Epidermal melanocyte (primary cell): ENCODE measurements at regions not wholly inside any gene's neighbourhood (a gene's known extent, or its start where the extent isn't known, plus 50 kb on each side); places are given as distances from the start of the nearest gene placed in this dataset.
"Not testable (repeated sequence)": the region's sequence is repeated elsewhere in the genome, so short reads cannot be mapped to it uniquely, and the experiment has no call there.

Source experiments
- DNase-seq: peaks from one replicate; pipeline ENCODE4 v3.0.0; 2011; ENCODE audit warnings: low spot score; ENCODE audit not compliant: insufficient read length

DNA sequence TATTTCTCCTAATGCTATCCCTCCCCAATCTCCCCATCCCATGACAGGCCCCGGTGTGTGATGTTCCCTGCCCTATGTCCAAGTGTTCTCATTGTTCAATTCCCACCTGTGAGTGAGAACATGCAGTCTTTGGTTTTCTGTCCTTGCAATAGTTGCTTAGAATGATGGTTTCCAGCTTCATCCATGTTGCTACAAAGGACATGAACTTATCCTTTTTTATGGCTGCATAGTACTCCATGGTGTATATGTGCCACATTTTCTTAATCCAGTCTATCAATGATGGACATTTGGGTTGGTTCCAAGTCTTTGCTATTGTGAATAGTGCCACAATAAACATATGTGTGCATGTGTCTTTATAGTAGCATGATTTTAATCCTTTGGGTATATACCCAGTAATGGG, 51.3 kb upstream of the RIOK2 start:
- not testable (repeated sequence) for DNase-seq

DNA sequence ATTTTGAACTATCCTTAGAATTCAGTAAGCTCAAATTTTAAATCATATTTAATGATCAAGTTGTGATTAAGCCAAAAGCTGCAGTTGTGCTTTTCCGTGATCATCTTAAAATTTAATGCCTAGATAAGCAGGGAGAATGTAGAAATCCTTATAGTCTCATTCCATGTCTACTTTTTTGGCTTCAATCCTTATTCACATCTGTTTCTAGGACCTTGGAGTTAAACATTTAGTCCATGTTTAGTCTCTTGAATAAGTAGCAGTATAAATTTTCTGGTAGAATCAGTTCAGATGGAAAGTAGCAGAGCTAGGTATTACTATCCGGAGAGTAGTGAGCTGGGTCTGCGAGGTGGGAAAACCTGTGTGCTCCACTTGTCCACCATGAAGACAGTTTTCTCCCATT, 59.3 kb upstream of the RIOK2 start:
- DNase-seq: no peak

GRCh38 chr5:97243353-97243752, 60.3 kb upstream of the RIOK2 start:
- no peak for DNase-seq

DNA sequence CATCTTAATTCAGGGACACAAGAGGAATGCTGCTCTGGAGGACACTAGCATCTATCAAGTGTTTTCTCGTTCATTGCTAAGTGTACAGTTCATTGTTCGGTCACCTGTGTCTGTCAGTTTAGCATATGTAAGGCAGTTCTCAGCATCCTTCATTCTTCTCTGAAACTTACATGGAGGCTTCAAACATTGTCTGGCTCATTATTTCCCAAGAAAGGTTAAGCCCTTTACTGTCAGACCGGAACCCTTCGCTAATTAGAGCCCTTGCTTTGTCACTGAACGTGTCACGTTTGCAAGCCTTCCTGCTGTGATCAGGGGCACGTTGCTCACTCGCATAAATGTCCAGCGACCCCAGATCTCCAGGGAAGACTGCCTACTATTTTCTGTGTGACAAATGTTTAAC, 62.3 kb upstream of the RIOK2 start:
- no peak for DNase-seq

- DNase-seq: no peak
These were observed 67.1 kb upstream of the RIOK2 start for GRCh38 chr5:97250113-97250512.

DNA sequence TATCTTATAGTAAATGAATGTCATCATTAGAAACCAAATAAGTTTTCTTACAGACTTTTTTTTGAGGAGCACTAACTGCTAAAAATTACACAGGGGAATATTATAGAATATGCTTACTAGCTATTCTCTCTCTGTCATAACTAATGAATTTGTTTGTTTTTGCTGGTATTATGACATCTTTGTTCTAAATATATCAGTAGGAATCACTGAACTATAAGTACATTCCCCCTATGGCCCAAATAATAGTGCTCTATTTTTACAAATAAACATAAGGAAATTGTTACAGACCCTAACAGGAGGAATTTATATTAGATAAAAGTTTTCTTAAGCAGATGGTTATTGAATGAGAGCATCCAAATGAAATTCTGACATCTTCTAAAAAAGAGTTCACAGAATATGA, 83.0 kb upstream of the RIOK2 start:
- no peak for DNase-seq

DNA sequence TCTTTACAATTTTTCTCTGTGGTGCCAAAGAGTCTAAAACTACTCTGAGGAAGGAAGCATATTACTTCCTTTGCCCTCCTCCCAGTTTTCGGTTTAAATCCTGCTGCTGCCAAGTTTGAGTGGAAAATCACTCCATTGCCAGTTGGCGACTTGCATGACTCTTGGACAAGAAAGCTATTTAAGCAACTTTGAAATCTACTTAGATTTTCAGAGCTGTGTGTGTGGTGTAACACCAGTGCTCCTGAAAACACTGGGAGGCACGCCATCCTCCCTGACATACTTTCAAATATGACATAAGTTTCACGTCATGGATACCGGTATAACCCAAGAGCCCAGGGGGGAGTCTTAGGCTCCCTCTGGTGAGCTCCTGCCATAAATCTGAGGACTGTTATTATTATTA, 83.5 kb upstream of the RIOK2 start:
- DNase-seq: no peak

DNA sequence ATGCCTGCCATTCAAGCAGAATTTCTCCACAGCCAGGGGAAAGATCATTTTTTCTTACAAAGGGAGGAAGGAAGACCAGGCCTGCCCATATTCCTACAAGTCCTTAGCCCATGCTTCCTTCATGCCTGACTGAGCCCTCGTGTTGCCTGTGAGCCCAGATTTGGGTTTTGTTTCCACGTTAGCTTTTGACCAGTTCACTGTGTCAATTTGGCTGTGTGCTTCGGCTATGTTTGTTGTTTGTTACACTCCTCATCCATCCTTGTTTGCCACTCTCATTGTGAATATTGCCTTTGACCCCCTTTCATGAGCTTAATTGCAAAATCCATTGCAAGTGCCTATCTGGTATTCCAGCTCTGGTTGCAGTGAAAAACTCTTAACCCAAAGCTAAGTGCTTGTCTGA, 84.7 kb upstream of the RIOK2 start:
- DNase-seq: no peak

- DNase-seq: no peak
These were observed 93.5 kb upstream of the RIOK2 start for GRCh38 chr5:97276474-97277120.

DNA sequence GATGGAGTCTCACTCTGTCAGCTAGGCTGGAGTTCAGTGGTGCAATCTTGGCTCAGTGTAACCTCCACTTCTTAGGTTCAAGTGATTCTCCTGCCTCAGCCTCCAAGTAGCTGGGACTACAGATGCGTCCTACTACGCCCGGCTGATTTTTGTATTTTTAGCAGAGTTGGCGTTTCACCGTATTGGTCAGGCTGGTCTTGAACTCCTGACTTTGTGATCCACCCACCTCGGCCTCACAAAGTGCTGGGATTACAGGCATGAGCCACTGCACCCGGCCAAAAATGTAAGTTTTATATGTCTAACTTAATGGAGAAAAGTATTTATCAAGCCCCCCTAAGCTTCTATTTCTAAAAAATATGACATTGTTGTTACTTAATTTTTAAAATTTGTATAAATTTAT, 98.2 kb upstream of the RIOK2 start:
- no peak for DNase-seq

DNA sequence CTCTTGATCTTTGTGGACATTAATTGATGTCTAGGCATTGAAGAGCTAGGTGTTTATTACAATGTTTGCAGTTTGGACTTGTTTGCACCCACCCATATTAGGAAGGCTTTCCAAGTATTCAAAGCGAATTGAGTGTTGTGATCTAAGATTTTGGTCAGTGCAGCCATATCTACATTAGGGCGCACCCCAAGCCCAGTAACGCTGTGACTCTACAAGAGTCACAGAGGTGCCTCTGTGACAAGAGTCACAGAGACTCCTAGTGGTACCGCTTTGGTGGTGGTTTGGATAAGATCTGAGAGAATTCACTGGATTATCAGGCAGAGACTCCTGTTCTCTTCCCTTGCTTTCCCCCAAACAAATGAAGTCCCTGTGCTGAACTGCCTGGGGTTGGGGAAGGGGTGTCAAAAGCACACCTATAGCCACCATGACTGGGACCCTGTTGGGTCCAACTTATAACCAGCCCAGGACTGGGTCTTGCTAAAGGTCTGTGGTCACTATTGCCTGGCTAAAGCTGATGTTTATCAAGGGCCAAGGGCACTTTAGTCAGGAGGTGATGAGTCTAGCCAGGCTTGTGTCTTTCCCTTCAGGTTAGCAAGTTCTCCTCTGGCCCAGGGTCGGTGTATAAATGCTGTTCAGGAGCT, 114.1 kb upstream of the RIOK2 start:
- no peak for DNase-seq

GRCh38 chr5:97297704-97298091, 114.7 kb upstream of the RIOK2 start:
- DNase-seq: no peak

DNA sequence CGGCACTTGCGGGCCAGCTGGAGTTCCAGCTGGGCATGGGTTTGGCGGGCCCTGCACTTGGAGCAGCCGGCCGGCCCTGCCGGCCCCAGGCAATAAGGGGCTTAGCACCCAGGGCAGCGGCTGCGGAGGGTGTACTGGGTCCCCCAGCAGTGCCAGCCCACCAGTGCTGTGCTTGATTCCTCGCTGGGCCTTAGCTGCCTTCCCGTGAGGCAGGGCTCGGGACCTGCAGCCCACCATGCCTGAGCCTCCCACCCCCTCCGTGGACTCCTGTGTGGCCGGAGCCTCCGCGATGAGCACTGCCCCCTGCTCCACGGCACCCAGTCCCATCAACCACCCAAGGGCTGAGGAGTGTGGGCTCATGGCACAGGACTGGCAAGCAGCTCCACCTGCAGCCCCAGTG, 118.1 kb upstream of the RIOK2 start:
- DNase-seq: not testable (repeated sequence)

GRCh38 chr5:97338729-97339128, 155.7 kb upstream of the RIOK2 start:
- no peak for DNase-seq

GRCh38 chr5:97355775-97356174, 172.7 kb upstream of the RIOK2 start:
- no peak for DNase-seq

DNA sequence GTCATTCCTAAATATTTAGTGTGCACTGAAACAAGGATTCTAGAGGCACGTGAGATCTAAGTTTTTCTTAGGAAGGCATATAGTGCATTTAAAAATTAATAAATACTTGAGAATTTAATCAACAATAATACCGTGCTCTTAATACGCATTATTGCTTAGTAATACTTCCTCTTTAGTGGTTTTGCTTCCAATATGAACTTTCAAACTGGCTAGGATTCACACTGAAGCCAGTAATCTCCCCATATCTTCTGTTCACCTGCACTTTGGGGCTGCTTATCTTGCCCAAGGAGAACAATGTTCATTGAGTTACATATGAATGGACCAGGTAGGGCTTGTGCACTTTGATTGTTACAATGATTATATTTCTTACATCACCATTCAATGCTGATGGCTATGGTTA, 180.5 kb upstream of the RIOK2 start:
- DNase-seq: no peak

DNA sequence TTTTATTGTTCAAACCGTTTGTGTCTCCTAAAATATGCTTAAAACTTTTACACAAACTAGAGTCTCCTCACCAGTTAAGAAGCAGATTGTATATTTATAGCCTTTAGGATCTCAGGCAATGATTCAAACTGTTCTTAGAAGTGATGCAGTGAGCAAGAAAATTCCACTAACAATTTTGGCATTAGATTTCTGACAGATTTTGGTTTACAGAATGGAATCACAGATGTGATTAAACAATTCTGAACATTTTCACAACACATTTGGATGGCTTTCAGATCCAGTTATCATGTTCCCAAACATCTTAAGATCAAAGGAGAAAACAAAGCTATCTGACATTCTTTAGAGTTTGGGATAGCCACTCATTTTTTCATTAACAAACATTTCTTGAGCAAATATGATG, 181.7 kb upstream of the RIOK2 start:
- DNase-seq: no peak

GRCh38 chr5:97365163-97365845, 182.3 kb upstream of the RIOK2 start:
- DNase-seq: no peak

DNA sequence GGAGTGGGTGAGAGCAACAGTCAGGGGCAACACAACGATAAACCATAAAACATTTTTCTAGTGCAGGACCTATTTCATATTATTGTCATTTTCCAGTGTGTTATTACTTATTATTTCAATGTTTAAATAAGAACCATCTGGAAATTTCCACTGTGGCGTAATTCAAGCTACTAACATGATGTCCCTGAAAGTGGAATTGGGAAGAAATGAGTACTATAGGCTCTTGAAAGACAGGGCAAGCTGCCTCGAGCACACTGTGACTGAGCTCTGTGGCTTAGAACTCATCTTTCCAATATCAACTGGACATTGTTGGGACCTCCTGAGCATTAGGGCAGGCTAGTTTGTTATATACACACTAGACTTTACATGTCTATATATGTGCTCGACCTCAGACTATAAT, 182.9 kb upstream of the RIOK2 start:
- no peak for DNase-seq

DNA sequence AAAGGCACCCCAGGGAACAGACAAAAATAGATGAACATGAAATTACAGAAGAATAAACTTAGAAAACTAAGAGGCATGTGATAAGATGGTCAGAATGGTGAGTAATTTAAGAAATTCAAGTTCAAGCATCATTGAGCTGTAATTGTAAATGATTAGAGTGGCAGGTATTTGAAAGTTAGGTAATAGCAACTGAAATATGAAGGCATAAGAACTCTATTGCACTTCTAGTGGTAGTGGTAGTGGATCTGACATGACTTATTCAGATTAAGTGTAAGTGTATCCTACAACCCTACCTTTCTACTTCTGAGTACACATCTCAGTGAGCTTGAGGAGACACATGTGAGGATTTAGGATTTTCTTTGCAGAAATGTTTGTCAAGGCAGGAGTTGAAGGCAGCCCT, 192.9 kb upstream of the RIOK2 start:
- no peak for DNase-seq

DNA sequence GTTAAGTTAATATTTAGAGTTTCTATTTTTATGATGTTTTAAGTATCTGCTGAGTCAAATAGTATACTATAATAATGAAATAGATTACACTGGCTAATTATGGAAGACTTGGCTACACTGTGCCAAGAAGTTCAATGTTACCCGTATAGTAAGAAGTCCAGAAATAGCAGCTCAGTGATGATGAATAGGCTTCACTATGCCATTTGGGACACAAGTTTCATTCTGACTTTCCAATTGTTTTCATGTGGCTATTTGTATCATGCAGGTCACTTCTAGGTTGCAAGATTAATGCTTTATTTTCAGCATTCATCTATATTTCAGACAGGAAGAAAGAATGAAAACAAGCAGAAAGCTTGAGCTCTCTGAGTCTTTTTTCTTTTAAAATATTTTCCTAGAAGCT, 194.5 kb upstream of the RIOK2 start:
- no peak for DNase-seq

DNA sequence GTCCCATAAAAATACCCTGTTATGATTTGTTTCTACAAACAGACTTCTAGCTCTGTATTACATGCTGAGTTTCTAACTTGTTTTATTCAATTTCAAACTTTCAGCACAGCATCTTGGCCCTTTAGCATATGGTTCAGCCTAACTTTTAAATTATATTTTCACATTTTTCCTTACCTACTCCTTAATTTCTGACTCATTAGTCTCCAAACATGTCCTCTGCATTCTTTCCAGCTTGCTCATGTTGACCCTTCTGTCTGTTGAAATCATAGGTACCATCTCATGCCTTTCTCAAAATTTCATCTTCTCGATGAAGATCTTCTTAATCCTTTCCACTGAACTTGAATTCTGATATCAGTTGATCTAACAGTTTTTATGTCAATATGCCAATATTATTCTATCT, 200.9 kb upstream of the RIOK2 start:
- no peak for DNase-seq

DNA sequence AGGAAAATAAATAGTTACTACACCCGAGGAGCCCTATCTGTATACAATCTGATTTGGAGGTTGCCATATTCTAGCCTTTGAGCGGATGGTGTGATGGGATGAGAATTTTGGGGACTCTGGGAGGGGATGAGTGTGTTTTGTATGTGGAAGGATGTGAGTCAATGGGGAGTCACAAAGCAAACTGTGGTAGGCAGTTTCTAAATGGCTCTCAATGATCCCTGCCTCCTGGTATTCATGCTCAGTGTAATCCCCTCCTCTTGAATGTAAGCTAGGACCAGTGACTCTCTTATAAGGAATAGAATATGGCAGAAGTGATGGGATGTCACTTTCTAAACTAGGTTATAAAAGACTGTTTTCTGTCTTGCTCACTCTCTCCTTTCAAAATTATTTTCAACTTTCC, 205.7 kb upstream of the RIOK2 start:
- DNase-seq: no peak
